ENCODE measurements at regions not wholly inside any gene's neighbourhood (a gene's known extent, or its start where the extent isn't known, plus 50 kb on each side); places are given as distances from the start of the nearest gene placed in this dataset.

DNA sequence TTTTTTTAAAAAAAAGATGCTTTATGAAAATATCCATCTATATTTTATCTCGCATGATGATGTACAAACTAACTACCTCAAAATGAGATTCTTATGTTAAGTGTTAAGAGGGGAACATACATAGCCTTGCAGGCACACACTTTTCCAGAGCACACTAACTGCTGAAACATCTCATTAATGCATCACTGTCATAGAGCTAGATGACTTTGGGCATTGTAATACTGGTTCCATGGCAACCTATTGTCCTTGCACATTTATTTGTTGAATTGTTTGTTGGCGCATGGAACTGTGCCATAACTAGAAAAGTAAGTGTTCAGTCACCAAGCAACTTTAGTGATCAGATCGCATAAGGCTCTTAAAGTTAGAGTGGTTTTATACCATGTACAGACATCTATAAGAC, 348.3 kb downstream of the GALC start:
- no peak overlapping the region for H3K4me3 Mint-ChIP-seq (ENCODE audit: low read depth, unreplicated experiment)
- TF ChIP-seq, protein P1, sequence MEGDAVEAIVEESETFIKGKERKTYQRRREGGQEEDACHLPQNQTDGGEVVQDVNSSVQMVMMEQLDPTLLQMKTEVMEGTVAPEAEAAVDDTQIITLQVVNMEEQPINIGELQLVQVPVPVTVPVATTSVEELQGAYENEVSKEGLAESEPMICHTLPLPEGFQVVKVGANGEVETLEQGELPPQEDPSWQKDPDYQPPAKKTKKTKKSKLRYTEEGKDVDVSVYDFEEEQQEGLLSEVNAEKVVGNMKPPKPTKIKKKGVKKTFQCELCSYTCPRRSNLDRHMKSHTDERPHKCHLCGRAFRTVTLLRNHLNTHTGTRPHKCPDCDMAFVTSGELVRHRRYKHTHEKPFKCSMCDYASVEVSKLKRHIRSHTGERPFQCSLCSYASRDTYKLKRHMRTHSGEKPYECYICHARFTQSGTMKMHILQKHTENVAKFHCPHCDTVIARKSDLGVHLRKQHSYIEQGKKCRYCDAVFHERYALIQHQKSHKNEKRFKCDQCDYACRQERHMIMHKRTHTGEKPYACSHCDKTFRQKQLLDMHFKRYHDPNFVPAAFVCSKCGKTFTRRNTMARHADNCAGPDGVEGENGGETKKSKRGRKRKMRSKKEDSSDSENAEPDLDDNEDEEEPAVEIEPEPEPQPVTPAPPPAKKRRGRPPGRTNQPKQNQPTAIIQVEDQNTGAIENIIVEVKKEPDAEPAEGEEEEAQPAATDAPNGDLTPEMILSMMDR (IDR thresholded peaks at IDR 0.05; ENCODE audit: unreplicated experiment), result no peak
- no TSS peak for BruUV-seq (replicated peaks)
- H3K27ac Mint-ChIP-seq (ENCODE audit: unreplicated experiment), result no peak overlapping the region
- H3K4me1 Mint-ChIP-seq (ENCODE audit: low read depth, unreplicated experiment), result no peaks in the 10 kb centered on the region
- peaks cover 5% of the 10 kb centered on the region for H3K9me3 Mint-ChIP-seq (ENCODE audit: low read depth, unreplicated experiment)
- H3K36me3 Mint-ChIP-seq (ENCODE audit: insufficient read depth, unreplicated experiment), result no peaks in the 10 kb centered on the region
- no peaks in the 10 kb centered on the region for H3K27me3 Mint-ChIP-seq (ENCODE audit: unreplicated experiment)
- intact Hi-C loops (cut with micrococcal nuclease; ENCODE audit: unreplicated experiment), result no loop called here
- DNase-seq, result no peak
- CTCF ChIA-PET, result no interaction called here

DNA sequence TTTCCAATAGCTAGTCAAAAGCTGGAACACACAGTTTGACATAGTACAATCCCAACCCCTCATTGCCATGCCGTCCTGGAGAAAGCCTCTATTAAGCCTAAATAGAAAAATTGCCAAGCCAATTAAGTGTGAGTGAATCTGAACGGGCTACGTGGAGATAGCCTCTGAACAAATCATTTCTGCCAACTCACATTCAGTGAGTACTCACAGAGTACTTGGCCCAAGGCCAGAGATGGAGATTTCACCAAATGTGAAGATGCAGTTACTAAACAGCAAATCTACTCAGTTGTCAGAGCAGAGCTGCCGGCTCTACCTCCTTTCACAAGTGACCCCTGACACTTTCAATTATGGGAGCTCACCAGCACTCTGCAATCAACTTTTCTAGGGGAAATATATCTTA, 350.0 kb downstream of the GALC start:
- TF ChIP-seq, protein P1 (IDR thresholded peaks at IDR 0.05; ENCODE audit: unreplicated experiment), result no peak
- Mint-ChIP-seq H3K27me3 (ENCODE audit: unreplicated experiment) (no peaks in the 10 kb centered on the region), H3K27ac (ENCODE audit: unreplicated experiment) (no peak overlapping the region), H3K36me3 (ENCODE audit: insufficient read depth, unreplicated experiment) (no peaks in the 10 kb centered on the region), H3K9me3 (ENCODE audit: low read depth, unreplicated experiment) (peaks cover 2% of the 10 kb centered on the region), H3K4me3 (ENCODE audit: low read depth, unreplicated experiment) (no peak overlapping the region), H3K4me1 (ENCODE audit: low read depth, unreplicated experiment) (no peaks in the 10 kb centered on the region)
- CTCF ChIA-PET, result no interaction called here
- BruUV-seq (replicated peaks), result no TSS peak
- intact Hi-C loops (cut with micrococcal nuclease; ENCODE audit: unreplicated experiment), result no loop called here
- DNase-seq, result no peak

DNA sequence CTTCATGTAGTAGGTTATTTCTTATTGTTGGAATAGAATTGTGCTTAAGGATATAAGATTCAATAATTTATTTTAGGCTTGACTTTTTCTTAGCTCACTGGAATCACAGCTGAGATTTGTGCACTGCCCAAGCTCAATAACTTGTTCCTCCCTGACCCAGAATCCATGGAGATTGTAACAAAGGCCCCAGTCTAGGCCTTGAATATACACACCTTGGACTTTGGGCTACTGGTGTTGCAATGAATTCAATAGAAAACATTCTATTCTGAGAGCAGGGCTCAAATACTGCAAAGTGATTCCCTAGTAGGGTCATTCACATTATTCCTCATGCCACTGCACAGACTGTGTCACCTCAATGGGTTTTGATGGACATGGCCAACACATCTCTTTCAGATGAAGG, 352.4 kb downstream of the GALC start:
- no TSS peak for BruUV-seq (replicated peaks)
- Mint-ChIP-seq H3K4me3 (ENCODE audit: low read depth, unreplicated experiment) (no peak overlapping the region), H3K4me1 (ENCODE audit: low read depth, unreplicated experiment) (no peaks in the 10 kb centered on the region), H3K27me3 (ENCODE audit: unreplicated experiment) (no peaks in the 10 kb centered on the region), H3K9me3 (ENCODE audit: low read depth, unreplicated experiment) (peaks cover 2% of the 10 kb centered on the region), H3K36me3 (ENCODE audit: insufficient read depth, unreplicated experiment) (no peaks in the 10 kb centered on the region), H3K27ac (ENCODE audit: unreplicated experiment) (no peak overlapping the region)
- no peak for DNase-seq
- intact Hi-C loops (cut with micrococcal nuclease; ENCODE audit: unreplicated experiment), result no loop called here
- TF ChIP-seq, protein P1 (IDR thresholded peaks at IDR 0.05; ENCODE audit: unreplicated experiment), result no peak
- CTCF ChIA-PET, result no interaction called here

DNA sequence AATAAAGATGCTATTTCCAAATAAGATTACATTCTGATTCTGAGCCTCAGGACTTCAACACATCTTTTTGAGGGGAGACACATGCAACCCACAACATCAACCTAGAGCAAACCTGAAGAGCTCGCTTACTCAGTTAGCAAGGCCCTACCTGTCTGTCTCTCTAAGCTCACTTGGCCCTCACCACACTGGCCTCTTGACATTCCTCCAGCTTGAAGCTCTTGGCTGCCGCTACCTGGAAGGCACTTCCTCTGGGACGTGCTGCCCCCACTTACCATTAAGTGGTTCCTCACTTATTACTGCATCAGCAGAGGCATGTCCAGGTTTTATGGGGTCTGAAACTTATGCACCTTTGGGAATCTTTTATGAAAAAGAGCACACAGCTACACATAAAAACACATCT, 354.8 kb downstream of the GALC start:
- H3K27ac Mint-ChIP-seq (ENCODE audit: unreplicated experiment), result no peak overlapping the region
- intact Hi-C loops (cut with micrococcal nuclease; ENCODE audit: unreplicated experiment), result no loop called here
- H3K27me3 Mint-ChIP-seq (ENCODE audit: unreplicated experiment), result peaks cover 2% of the 10 kb centered on the region
- H3K4me3 Mint-ChIP-seq (ENCODE audit: low read depth, unreplicated experiment), result no peak overlapping the region
- CTCF ChIA-PET, result no interaction called here
- H3K36me3 Mint-ChIP-seq (ENCODE audit: insufficient read depth, unreplicated experiment), result no peaks in the 10 kb centered on the region
- TF ChIP-seq, protein P1 (IDR thresholded peaks at IDR 0.05; ENCODE audit: unreplicated experiment), result no peak
- DNase-seq, result no peak
- no peaks in the 10 kb centered on the region for H3K4me1 Mint-ChIP-seq (ENCODE audit: low read depth, unreplicated experiment)
- H3K9me3 Mint-ChIP-seq (ENCODE audit: low read depth, unreplicated experiment), result no peaks in the 10 kb centered on the region
- no TSS peak for BruUV-seq (replicated peaks)

DNA sequence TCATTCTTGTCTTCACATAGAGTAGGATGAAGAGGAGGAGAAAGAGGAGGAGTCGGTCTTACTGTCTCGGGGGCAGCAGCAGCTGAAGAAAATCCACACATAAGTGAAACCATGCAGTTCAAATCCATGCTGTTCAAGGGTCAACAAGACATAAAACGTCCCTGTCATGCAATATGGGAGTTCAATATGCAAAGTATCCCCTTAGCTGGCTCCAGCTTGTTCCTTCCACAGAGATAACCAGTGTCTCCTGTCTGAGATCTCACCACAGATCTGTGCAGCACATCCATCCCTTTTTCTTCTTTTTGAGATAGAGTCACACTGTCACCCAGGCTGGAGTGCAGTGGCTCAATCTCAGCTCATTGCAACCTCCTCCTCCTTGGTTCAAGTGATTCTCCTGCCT, 357.5 kb downstream of the GALC start:
- peaks cover 7% of the 10 kb centered on the region for H3K27me3 Mint-ChIP-seq (ENCODE audit: unreplicated experiment)
- no peaks in the 10 kb centered on the region for H3K36me3 Mint-ChIP-seq (ENCODE audit: insufficient read depth, unreplicated experiment)
- no peak for DNase-seq
- no peak overlapping the region for H3K4me3 Mint-ChIP-seq (ENCODE audit: low read depth, unreplicated experiment)
- H3K9me3 Mint-ChIP-seq (ENCODE audit: low read depth, unreplicated experiment), result no peaks in the 10 kb centered on the region
- no TSS peak for BruUV-seq (replicated peaks)
- CTCF ChIA-PET, result no interaction called here
- intact Hi-C loops (cut with micrococcal nuclease; ENCODE audit: unreplicated experiment), result no loop called here
- TF ChIP-seq, protein P1 (IDR thresholded peaks at IDR 0.05; ENCODE audit: unreplicated experiment), result no peak
- H3K27ac Mint-ChIP-seq (ENCODE audit: unreplicated experiment), result no peak overlapping the region
- no peaks in the 10 kb centered on the region for H3K4me1 Mint-ChIP-seq (ENCODE audit: low read depth, unreplicated experiment)

Data from Calu3 (cell line).